ENCODE measurements at regions not wholly inside any gene's neighbourhood (a gene's known extent, or its start where the extent isn't known, plus 50 kb on each side); places are given as distances from the start of the nearest gene placed in this dataset.

- in situ Hi-C loops (cut with HindIII; ENCODE audit: low sequenced_read_pairs): no loop called here
- no peak for DNase-seq (ENCODE audit: low read depth)
- no peak for TF ChIP-seq CTCF (IDR thresholded peaks at IDR 0.05; ENCODE audit: low read depth, low read length, missing control alignments)
- no peak overlapping the region for H3K4me3 ChIP-seq (ENCODE audit: low read depth, low read length)
Measured at GRCh38 chr5:124467745-124468144, 278.7 kb downstream of the ZNF608 start.

DNA sequence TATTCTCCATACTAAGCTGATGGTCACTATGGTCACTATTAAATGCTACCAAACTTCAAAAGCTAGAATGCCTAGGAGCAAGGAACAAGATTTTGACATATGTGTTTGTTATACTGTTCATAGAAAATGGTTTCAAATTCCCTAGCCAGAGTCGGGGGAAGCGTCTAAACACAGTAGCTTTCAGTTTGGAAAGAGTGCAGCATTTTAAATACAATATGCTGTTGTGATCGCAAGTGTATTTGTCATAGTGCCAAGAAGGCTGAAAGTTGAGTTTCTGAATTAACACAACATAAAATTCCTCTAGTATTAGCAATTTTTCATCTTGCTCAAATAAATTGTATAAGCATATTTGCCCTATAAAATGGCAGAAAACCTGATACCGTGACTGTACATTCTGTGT, 280.4 kb downstream of the ZNF608 start:
- no peak for DNase-seq (ENCODE audit: low read depth)
- no peak overlapping the region for H3K4me3 ChIP-seq (ENCODE audit: low read depth, low read length)
- in situ Hi-C loops (cut with HindIII; ENCODE audit: low sequenced_read_pairs): no loop called here
- no peak for TF ChIP-seq CTCF (IDR thresholded peaks at IDR 0.05; ENCODE audit: low read depth, low read length, missing control alignments)

GRCh38 chr5:124463851-124464250, 282.6 kb downstream of the ZNF608 start:
- no peak for TF ChIP-seq CTCF (IDR thresholded peaks at IDR 0.05; ENCODE audit: low read depth, low read length, missing control alignments)
- no peak for DNase-seq (ENCODE audit: low read depth)
- in situ Hi-C loops (cut with HindIII; ENCODE audit: low sequenced_read_pairs): no loop called here
- no peak overlapping the region for H3K4me3 ChIP-seq (ENCODE audit: low read depth, low read length)

- DNase-seq (ENCODE audit: low read depth): no peak
- TF ChIP-seq CTCF (IDR thresholded peaks at IDR 0.05; ENCODE audit: low read depth, low read length, missing control alignments): no peak
- in situ Hi-C loops (cut with HindIII; ENCODE audit: low sequenced_read_pairs): no loop called here
- no peak overlapping the region for H3K4me3 ChIP-seq (ENCODE audit: low read depth, low read length)
Measured at GRCh38 chr5:124462751-124463150, 283.7 kb downstream of the ZNF608 start.

DNA sequence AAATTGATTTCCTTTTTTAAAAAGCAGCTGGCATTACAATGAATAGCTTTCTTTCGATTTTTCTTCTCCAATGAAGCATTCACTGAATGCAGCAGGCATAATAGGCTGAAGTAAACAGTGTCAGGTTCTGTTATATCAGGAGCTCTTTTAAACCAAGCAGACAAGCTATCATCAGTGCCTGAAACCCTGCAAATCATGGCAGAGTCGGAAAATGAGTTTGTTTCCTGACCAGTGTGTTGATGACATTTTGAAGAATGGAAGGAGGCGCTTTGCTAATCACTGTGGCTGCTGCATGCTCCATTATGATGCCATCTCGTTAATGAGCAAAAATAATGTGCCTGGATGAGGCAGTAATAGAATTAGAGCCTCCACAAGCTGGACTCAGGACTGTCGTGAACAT, 284.5 kb downstream of the ZNF608 start:
- DNase-seq (ENCODE audit: low read depth): no peak
- in situ Hi-C loops (cut with HindIII; ENCODE audit: low sequenced_read_pairs): no loop called here
- TF ChIP-seq CTCF (IDR thresholded peaks at IDR 0.05; ENCODE audit: low read depth, low read length, missing control alignments): no peak
- H3K4me3 ChIP-seq (ENCODE audit: low read depth, low read length): no peak overlapping the region

GRCh38 chr5:124461157-124461556, 285.3 kb downstream of the ZNF608 start:
- in situ Hi-C loops (cut with HindIII; ENCODE audit: low sequenced_read_pairs): no loop called here
- DNase-seq (ENCODE audit: low read depth): no peak
- TF ChIP-seq CTCF (IDR thresholded peaks at IDR 0.05; ENCODE audit: low read depth, low read length, missing control alignments): no peak
- H3K4me3 ChIP-seq (ENCODE audit: low read depth, low read length): no peak overlapping the region

GRCh38 chr5:124460642-124461041, 285.8 kb downstream of the ZNF608 start:
- TF ChIP-seq CTCF (IDR thresholded peaks at IDR 0.05; ENCODE audit: low read depth, low read length, missing control alignments): no peak
- no peak overlapping the region for H3K4me3 ChIP-seq (ENCODE audit: low read depth, low read length)
- in situ Hi-C loops (cut with HindIII; ENCODE audit: low sequenced_read_pairs): no loop called here
- DNase-seq (ENCODE audit: low read depth): no peak
